Kidney (tissue), 13 donors: ENCODE measurements at regions not wholly inside any gene's neighbourhood (a gene's known extent, or its start where the extent isn't known, plus 50 kb on each side); places are given as distances from the start of the nearest gene placed in this dataset.

Experiments used
- DNase-seq, 5 donors: peaks; one replicate each; pipeline ENCODE4 v3.0.0-alpha.2; 2013 to 2020
- FAIRE-seq: peaks from 2 replicates; lab custom pipeline; 2012; peaks lifted over from hg19 to GRCh38; lab: Jason Lieb, UNC
- H3K27ac ChIP-seq, 2 donors: one replicate each; pipeline ENCODE4 v1.7.0; 2013; ENCODE audit warnings: low read depth in 2 of 2, low read length in 2 of 2, inconsistent platforms in 1 of 2
- H3K27me3 ChIP-seq: one replicate; pipeline ENCODE4 v1.7.1; 2013; ENCODE audit warnings: low read length, inconsistent platforms; ENCODE audit not compliant: control insufficient read depth, insufficient read depth
- H3K36me3 ChIP-seq, 3 donors: one replicate each; pipeline versions ENCODE4 v1.7.0 to v1.7.1; 2013; ENCODE audit warnings: low read length in 3 of 3, control low read depth in 1 of 3, inconsistent platforms in 1 of 3; ENCODE audit not compliant: insufficient read depth in 3 of 3, control insufficient read depth in 2 of 3
- H3K4me1 ChIP-seq, 3 donors: one replicate each; pipeline versions ENCODE4 v1.7.0 to v1.7.1; 2013; ENCODE audit warnings: low read length in 3 of 3, inconsistent platforms in 1 of 3, low read depth in 1 of 3; ENCODE audit not compliant: control insufficient read depth in 2 of 3, insufficient read depth in 2 of 3
- H3K4me3 ChIP-seq, 3 donors: one replicate each; pipeline versions ENCODE4 v1.7.0 to v1.8.1; 2013; ENCODE audit warnings: low read length in 3 of 3, control low read depth in 1 of 3, inconsistent platforms in 1 of 3
- H3K9ac ChIP-seq, 3 donors: one replicate each; pipeline versions ENCODE4 v1.7.0 to v1.7.1; 2013; ENCODE audit warnings: low read length in 3 of 3, control low read depth in 1 of 3, inconsistent platforms in 1 of 3
- H3K9me3 ChIP-seq, 3 donors: one replicate each; pipeline versions ENCODE4 v1.7.0 to v1.7.1; 2013; ENCODE audit warnings: low read length in 3 of 3, control low read depth in 1 of 3, inconsistent platforms in 1 of 3; ENCODE audit not compliant: control insufficient read depth in 2 of 3, insufficient read depth in 1 of 3
- CTCF ChIP-seq: IDR thresholded peaks from 3 replicates; pipeline ENCODE4 v1.5.1; 2012; ENCODE audit warnings: mild to moderate bottlenecking, moderate library complexity, borderline replicate concordance; ENCODE audit not compliant: insufficient read depth; ENCODE audit errors: extremely low read depth
- intact Hi-C: fragments of 100-400 bp; cut with DNase I; formaldehyde crosslinking; loops from one replicate; pipeline ENCODE4 v1.11.1; 2022
- donor health status: control.
- donor health status: control.
- donor health status: control.
- donor health status: control.
- donor health status: control.
- donor health status: DM: yes; HTN: yes; CAD: no.
- donor health status: Normal renal cell carcinoma (clear cell type).

- Histone ChIP-seq H3K27me3 (no peaks in the 10 kb centered on the region), H3K4me3 (no peak overlapping the region), H3K36me3 (no peaks in the 10 kb centered on the region), H3K9me3 (no peaks in the 10 kb centered on the region), H3K9ac (no peak overlapping the region), H3K27ac (no peak overlapping the region), H3K4me1 (no peaks in the 10 kb centered on the region)
- TF ChIP-seq CTCF: no peak
- no peak for FAIRE-seq
- DNase-seq: no peak
- intact Hi-C loops: no loop called here
These were observed 77.8 kb upstream of the ZNF804B start for GRCh38 chr7:88681682-88682081.

GRCh38 chr7:88670536-88670935, 89.0 kb upstream of the ZNF804B start:
- no peak for FAIRE-seq
- Histone ChIP-seq H3K9me3 (no peaks in the 10 kb centered on the region), H3K27me3 (no peaks in the 10 kb centered on the region), H3K4me3 (no peak overlapping the region), H3K4me1 (no peaks in the 10 kb centered on the region), H3K9ac (no peak overlapping the region), H3K27ac (no peak overlapping the region), H3K36me3 (no peaks in the 10 kb centered on the region)
- DNase-seq: no peak
- intact Hi-C loops: no loop called here
- TF ChIP-seq CTCF: no peak

- no peak for TF ChIP-seq CTCF
- Histone ChIP-seq H3K9me3 (no peaks in the 10 kb centered on the region), H3K4me3 (no peak overlapping the region), H3K27me3 (no peaks in the 10 kb centered on the region), H3K9ac (no peak overlapping the region), H3K36me3 (no peaks in the 10 kb centered on the region), H3K4me1 (no peaks in the 10 kb centered on the region), H3K27ac (no peak overlapping the region)
- FAIRE-seq (no peak), DNase-seq (no peak)
- intact Hi-C loops: no loop called here
These were observed 89.6 kb upstream of the ZNF804B start for GRCh38 chr7:88669913-88670312.

GRCh38 chr7:88668591-88668990, 90.9 kb upstream of the ZNF804B start:
- intact Hi-C loops: no loop called here

More at GRCh38 chr7:88668591-88668990, 90.9 kb upstream of the ZNF804B start:
- no peak for TF ChIP-seq CTCF
- no peak for DNase-seq
- Histone ChIP-seq H3K27me3 (no peaks in the 10 kb centered on the region), H3K36me3 (no peaks in the 10 kb centered on the region), H3K9ac (no peak overlapping the region), H3K27ac (no peak overlapping the region), H3K9me3 (no peaks in the 10 kb centered on the region), H3K4me3 (no peak overlapping the region), H3K4me1 (no peaks in the 10 kb centered on the region)
- no peak for FAIRE-seq
